Hematopoietic multipotent progenitor cell treated with erythropoietin and hydrocortisone succinate and interleukin-3 and kit ligand, for 6 days (in vitro differentiated cells): ENCODE measurements at regions not wholly inside any gene's neighbourhood (a gene's known extent, or its start where the extent isn't known, plus 50 kb on each side); places are given as distances from the start of the nearest gene placed in this dataset.
"Not testable (repeated sequence)": the region's sequence is repeated elsewhere in the genome, so short reads cannot be mapped to it uniquely, and the experiment has no call there.

Experiments
- DNase-seq: peaks from one replicate; pipeline ENCODE4 v3.0.0-alpha.2; 2015

DNA sequence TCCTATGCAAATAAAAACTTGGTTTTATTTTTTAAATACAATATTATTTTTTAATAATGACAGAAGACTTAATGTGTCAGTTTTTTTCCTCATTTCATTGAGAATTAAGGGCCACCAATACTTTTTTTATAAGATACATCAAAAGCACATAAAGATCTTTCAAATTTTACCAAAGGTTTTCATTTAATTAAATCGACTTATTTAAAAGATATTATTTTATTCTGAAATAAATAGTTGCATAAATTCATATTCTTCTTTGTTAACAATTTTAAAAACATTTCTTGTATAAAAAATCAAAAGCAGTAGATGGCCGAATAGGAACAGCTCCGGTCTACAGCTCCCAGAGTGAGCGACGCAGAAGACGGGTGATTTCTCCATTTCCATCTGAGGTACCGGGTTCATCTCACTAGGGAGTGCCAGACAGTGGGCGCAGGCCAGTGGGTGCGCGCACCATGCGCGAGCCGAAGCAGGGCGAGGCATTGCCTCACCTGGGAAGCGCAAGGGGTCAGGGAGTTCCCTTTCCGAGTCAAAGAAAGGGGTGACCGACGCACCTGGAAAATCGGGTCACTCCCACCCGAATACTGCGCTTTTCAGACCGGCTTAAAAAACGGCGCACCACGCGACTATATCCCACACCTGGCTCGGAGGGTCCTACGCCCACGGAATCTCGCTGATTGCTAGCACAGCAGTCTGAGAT lies 374.6 kb upstream of the NPVF start:
- DNase-seq: not testable (repeated sequence)

DNA sequence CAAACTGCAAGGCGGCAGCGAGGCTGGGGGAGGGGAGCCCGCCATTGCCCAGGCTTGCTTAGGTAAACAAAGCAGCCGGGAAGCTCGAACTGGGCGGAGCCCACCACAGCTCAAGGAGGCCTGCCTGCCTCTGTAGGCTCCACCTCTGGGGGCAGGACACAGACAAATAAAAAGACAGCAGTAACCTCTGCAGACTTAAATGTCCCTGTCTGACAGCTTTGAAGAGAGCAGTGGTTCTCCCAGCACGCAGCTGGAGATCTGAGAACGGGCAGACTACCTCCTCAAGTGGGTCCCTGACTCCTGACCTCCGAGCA lies 375.1 kb upstream of the NPVF start:
- not testable (repeated sequence) for DNase-seq

DNA sequence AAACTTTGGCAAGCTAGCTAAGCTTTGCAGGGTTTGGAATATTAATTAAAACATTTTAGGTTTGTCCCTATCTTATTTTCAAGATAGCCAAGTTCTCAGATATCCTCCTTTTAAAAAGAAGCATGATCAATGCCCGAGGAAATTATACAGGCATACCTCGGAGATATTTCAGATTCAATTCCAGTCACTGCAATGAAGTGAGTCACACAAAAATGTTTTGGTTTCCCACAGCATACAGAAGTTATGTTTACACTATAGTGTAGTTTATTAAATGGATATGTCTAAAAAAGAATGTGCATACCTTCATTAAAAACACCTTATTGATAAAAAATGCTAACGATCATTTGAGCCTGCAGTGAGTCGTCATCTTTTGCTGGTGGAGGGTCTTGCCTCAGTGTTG lies 382.9 kb upstream of the NPVF start:
- DNase-seq: no peak

DNA sequence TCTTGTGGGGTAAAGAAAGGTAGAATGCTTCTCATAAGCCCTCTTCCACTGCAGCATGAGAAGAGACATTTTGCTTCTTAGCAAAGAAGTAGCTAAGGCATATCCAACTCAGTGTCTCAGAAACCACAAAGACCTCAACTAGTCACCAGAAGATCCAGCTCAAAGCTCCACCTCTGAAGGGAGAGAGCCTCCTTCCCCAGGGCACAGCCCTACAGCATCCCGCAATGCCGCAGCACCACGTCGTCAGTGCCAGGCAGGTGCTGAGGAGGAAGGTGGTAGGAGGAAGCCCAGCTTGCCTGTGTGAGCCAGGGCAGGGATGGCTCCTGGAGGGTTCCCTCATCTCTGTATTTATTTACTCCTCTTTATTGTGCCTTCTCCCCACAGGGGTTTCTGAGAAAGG lies 385.6 kb upstream of the NPVF start:
- no peak for DNase-seq

DNA sequence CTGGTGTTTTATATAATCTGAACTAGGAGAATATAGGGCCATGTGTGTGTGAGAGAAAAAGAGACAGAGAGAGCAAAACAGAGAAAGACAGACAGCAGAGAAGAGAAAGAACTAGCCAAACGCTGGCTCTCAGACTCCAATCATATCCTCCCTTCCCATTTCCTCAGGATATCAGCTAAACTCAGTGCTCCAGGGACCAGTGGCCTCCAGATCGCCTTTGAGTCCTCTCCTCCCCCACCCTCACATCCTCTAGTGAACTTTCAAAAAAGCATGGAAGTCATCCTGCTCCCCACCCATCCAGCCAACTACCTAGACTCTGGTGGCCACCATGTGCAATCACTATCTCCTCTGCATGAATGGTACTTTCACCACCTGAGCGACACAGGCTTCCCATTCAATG lies 386.1 kb upstream of the NPVF start:
- DNase-seq: no peak

DNA sequence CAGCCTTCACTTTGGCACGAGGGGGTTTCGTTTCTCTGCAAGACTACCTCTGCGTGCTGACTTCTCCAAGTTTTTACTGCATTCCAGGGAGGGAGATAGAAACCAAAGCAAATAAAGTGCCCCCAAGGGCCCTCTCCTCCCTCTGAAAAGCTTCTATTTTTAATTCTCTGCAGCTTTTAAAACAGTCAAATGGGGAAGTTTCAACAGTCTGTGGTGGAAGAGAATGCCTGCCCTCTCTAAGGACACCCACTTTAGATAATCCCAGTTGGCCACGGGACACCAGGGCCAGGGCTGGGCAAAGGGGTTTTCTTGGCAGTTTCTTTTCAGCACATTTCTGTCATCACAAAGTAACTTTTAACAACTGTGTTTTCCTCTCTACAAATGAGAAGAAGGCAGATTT lies 386.7 kb upstream of the NPVF start:
- DNase-seq: peak; percentile 22

DNA sequence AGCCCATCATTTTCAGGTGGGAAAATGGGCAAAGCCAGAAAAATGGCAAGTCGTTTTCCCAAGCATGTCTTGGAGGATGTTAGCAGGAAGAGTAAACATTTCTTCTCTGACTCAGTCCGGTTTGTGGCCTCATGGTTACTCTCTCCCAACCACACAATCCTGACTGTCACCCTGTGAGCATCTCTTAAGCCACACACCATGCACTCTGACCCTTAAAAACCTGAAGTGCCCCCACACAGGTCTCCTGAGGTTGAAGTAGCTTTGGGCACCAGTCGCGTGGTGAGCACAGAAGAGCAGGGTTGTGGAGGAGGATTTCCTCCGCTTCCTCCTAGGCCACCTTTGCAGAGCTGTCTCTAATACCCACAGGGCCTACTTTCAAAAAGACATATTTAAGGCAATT lies 387.3 kb upstream of the NPVF start:
- no peak for DNase-seq

DNA sequence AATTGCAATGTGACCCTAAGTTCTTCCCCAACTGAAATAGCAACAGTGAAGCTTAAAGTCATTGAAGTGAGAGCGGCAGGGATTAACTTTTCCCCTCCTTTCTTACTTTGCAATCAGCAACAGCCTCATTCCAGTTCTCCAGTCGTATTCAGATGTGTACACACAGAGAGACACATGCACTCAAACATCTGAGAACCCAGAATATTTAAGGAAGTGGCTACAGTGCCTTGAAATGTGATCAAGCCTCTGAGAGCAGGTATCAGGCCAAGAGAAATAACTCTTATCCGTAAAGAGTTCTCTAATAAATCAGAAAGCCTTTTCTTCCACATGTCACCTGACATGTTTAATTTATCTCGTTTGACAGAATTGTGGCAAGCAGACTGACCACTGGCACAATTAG lies 388.9 kb upstream of the NPVF start:
- no peak for DNase-seq

DNA sequence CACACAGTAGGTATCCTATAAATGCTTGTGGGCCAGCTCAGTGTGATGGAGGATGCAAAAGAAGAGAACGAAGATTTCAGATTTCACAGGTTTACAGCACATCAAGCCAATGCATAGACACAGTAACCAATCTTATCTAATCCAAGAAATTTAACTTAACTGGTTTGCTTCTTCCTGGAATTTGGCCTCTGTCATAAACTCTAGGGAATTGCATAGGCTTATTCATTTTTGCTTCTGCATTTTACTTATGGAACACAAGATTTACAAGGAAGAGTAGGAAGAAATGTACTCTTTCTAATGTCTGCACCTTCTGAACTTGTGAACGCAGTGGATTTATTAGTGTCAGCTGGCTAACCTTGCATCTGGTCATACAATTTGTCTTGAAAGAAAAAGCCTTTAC lies 389.4 kb upstream of the NPVF start:
- no peak for DNase-seq

DNA sequence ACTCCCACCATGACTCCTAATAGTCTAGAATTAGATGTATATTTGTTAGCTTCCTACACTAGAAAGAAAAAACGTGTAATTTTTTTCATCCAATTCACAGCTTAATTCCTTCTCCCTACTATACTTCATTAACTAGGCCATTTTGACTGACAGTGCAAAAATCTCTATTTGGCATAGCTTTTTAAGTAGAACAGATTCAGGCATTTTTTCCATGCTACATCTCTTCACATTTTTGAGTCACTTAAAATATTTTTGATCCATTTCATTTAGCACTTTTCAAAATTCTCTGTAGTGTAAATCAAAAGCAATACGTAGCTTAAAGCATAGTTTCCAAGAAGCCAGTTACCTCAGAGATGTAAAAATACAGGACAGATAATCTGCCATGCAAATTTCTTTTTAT lies 391.1 kb upstream of the NPVF start:
- no peak for DNase-seq

DNA sequence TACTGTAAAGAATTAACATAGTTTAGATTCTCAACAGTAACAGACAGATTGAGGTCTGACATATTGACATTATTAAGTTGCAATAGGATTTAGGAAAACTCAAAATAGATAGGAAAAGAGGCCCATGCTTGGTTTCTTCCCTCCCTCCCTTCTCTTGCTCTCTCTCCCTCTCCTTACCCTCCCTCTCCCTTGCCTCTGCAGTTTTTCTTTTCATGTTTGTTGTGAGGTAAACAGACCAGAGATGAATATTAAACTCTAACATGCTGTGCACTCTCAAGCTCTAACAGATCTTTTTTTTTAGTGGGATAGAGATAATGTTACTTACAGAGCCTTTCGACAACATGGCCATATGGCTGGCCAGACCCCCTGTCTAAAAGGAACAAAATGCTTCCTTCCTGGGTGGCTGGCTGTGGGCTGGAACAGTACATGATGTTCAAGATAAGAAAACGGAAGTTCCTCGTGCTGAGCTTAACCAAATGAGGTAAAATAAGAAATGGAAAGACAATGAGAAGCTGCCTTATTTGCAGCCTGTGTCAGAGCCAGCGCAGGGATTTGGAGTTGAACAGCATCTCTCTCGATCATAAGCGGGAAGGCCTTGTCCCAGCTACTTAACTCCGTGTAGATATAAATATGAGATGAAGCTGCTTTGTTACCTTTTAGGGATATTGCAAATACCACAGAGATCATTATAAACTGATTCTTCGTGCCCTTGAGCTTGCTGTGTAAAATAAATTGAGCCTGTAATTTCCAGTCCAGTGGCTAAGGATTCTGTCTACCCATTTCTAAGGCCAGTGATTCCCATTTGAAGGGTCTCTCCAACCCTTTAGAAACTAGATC lies 391.9 kb upstream of the NPVF start:
- peak; percentile 77 for DNase-seq

DNA sequence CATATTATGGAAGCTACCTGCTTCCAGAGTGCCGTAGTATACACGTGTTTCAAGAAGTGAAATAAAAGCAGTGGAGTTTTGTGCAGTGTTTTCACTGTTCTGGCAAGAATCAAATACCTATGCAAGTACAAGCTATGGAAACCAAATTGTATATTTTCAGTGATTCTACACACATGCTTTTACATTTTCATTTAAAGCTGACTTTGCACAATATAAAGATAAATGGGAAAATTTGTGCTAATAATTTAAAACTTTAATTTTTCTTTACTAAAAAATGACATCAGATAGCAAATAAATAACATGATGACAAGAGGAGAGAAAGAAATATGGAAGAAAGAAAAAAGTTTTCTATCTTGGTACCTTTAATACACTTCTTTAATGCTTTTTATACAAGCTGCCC lies 393.7 kb upstream of the NPVF start:
- DNase-seq: no peak

DNA sequence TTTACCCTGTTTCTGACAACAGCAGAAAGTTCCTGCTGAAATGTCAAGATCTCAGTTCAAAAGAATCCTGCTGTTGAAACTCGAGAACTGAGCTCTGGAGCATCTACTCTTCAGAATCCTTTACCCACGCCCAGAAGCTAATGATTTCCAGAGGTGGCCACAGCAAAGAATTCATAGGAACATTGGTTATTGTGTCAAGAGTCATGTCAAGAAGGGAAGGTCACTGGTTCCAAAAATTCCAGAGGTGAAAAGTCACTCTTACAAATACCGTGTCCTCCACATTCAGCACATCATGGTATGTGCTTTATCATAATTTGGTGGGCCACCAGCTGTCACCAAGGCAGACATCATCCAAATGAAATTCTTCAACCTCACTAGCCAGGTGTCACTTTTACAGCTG lies 394.4 kb upstream of the NPVF start:
- no peak for DNase-seq

DNA sequence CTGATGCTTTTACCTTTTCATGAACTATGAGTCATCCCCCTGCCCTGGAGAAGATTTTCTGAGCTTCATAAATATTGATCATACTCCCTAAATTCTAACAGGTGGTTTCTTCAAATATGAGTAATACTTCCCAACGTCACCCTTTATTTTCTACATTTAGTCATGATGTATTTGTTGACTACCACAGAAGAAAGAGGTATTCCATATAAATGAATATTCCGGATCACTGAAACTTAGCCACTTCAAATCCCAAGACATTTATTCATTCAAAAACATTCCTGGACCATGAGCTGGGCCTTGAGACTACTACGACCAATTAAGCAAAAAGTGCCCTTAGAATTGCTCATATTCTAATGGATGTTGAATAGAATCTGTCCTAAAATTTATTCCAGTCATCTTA lies 395.8 kb upstream of the NPVF start:
- no peak for DNase-seq

DNA sequence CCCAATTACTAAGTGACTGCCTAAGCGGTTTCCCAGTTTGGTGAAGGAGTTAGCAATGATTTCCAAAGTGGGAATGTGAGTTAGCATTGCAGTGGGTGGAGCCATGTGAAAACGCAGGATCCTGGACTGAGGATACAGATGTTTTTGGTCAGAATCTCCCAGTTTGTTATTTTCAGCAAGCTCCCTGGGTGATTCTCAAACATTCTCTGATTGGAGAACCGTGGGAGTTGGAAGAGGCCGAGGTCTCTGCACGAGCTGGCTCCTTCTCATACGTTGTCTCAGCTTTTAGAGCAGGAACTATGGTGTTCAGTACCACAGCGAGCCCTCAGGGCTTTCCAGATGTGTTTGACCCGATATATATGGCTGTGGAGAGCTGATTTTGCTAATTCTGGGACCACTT lies 396.5 kb upstream of the NPVF start:
- DNase-seq: no peak

DNA sequence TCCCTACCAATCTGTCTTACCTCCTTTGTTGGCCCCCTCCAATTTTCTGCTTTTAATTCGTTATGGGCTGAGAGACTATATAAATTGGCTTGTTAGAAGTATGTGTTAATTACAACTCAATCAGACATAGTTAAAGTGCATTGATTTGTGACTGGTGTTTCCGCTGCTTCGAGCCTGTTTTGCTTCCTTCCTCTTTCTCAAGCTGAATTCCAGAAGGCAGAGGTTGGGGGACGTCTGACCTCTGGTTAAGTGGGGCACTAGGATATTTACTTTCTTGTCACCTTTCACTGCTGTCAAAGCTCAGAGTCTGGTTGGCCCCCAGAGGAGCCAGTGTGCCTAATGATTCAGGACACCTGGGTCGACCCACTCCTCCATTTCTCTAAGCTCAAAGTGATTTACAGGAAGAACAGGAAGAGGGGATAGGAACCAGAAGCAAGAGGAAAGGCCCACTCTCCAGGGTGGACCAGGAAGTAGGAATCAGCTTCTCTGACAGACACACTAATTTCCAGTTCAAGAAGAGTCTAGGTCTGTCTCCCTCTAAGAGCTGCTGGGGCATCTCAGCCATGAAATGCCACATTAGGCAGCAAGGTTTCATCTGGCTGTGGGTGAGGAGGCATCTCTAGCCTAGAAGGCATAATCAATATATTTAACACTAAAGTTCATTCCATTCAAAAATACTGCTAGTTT lies 397.2 kb upstream of the NPVF start:
- DNase-seq: peak; percentile 20

DNA sequence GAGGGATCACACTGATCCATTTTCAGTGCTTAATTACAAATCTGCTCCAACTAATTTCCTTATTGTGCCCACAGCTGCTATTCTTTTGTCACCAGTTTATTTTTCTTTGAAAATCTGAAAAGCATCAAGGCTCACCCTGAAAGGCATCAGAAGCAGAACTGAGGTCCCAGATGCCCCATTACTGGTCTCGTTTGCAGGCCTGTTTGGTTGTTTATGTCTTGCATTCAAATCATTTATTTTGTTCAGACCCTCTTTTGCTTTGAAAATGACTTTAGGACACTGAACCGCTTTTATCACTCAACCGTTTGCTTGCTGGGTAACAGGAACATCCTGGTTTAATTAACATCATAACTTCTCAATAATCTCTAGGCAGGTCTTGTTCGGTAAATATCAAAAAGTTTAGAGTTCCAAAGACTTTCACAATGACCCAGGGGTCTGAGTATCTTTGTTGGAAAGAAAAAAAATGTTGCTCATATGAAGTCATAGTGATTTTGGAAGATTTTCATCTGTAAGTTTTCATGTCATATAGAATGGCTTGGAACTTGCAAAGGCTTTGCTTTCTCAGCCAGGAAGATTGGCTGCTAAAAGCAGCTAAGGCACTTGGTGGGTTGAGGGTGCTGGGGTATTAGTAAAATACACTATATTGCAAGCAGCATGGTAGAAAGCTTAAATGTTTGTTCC lies 398.3 kb upstream of the NPVF start:
- no peak for DNase-seq

DNA sequence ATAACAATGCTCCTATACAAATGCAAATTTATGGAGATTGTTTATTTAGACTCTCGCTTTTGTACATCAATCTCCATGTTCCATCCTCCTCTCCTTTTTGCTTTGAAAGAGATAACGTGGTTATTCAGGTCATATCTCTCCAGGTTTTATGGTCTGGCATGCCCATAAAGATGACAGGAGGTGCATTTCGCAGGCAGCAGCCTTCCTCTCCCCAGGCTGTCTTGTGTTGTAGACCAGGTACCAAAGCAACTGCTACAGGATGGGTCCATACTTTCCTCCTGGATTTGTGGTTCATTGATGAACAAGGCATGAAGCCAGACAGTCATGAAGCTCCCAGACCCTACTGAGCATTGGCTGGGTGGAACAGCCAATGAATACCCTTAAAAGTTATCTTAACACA lies 400.2 kb upstream of the NPVF start:
- no peak for DNase-seq

DNA sequence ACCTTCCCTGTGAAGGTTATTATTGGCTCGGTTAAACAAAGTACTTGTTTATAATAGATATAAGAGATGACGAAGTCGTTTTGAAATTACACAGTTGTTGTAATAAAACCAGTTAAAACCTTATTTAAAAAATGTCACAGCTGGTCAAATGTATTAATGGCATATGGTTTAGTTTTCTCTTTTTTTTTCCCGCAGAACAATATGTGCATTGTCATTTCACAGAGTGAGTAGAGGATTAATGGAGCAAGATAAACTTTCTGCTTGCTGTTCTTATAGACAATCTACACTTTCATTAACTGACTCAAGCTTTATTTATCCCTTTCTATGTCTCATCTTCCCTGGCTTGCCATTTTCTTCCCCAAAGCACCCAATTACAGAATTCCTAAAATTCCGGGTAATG lies 404.3 kb upstream of the NPVF start:
- no peak for DNase-seq

DNA sequence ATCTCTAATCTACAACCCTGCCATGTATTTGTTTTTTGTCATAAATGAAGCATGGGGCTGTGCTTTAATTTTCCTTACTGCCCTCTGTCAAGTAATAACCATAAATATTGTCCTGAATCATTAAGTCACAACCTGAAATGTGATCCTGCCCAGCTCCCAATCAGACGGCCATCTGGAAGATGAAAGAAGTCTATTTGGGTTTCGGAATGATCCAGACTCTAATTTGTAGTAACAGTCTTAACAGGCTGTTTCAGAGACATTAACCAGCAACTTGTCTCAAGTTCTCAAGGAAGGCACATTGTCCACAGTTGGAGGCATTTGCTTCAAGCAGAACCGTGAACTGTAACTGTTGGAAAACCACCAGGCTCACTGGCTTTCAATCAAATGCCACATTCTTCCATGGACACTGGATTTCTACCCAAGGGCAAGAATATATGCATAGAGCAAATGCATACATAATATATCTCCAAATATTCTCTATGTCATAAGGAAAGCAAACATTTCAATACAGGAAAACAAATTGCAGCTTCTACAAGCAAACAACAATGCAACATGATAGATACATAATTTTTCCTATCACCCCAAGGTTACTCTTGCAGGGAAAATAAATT lies 405.2 kb upstream of the NPVF start:
- no peak for DNase-seq

DNA sequence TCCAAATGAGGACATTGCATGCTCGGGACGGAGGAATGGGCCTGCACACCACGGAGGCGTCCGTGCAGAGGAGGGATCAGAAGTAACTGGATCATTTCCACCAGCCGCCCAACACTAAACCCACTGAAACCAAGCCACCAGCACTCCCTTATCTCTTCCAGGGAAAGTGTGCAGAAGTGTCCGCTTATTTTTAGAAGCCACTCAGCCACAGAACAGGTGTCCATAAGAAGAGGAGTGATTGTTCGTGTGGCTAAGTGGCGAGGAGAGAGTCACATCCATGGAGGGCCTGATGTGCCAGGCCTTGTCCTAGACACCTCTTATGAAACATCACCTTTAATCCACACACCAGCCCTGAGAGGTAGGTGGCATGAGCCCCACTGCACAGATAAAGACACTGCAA lies 407.9 kb upstream of the NPVF start:
- DNase-seq: no peak

DNA sequence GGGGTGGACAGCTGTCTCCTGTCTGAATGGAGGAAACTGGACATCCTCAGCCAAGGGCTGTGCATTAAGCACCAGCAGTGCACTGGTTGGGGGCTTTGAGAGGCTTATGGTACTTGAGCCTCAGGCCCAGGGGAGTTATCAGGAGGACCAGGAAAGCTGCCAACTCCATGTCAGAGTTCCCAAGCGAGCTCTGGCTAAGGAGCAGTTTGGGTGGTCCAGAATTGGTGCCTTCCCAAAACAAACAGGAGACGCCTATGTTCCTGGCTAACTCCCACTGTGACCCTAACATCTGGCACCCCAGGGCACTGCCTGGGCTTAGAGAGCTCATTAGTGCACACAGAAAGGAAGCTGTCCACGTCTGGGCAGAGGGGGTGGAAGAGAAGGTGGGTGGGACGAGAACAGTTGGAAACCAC lies 408.6 kb upstream of the NPVF start:
- DNase-seq: no peak

DNA sequence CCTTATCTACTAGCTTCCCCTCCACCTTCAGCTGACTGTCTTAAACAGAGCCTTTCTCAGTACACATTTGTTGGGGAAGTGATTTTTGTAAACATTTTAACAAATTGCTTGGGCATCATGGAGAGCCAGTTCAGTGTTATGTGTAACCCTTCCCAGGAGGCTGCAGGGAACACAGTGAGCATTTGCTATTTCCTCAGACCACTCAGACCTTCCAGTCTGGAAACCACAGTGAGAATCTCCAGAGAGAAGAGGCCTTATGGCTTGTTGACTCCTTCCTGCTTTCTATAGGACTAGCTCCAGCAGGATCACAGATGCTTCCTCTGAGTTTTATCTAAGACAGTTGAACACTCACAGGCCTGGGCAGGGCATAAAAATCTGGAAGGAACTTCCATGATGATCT lies 409.8 kb upstream of the NPVF start:
- DNase-seq: no peak
